ENCODE measurements at regions not wholly inside any gene's neighbourhood (a gene's known extent, or its start where the extent isn't known, plus 50 kb on each side); places are given as distances from the start of the nearest gene placed in this dataset.

DNA sequence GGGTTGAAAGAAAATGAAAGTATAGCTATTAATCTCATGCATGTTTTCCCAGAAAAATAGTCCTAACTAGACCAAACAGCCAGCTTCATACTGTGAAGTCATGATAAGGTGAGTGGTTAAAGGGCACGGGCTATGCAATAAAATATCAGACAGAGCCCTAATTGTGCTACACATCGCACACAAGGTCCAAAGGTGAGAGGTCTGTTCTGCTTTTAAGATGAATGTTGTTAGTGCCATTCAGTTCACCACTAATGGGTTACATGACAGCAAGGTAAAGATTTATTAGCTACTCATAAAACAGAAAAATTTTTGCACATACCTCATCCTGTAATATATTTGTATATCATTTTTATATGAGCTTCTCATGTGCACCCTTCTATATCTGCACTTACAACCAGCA is 105.0 kb upstream of the STK17B start:
- no peak for DNase-seq
- Histone ChIP-seq H2AK5ac (ENCODE audit: insufficient read length, low read length) (no peak overlapping the region), H2BK120ac (ENCODE audit: low read depth, low read length, poor library complexity, severe bottlenecking) (no peak overlapping the region), H3K23ac (ENCODE audit: insufficient read length, low read depth, low read length) (no peak overlapping the region), H2BK15ac (ENCODE audit: low read depth, low read length) (no peak overlapping the region), H4K20me1 (ENCODE audit: control insufficient read depth, insufficient read depth, insufficient read length) (no peaks in the 10 kb centered on the region), H3K18ac (ENCODE audit: insufficient read length, low read depth, low read length) (no peak overlapping the region), H3K4me1 (ENCODE audit: insufficient read depth, low read length) (no peaks in the 10 kb centered on the region), H3T11ph (ENCODE audit: low read length) (no peak overlapping the region), H3K56ac (ENCODE audit: insufficient read length, low read depth, low read length) (no peak overlapping the region), H3K4me2 (ENCODE audit: insufficient read depth, insufficient read length, low read length) (no peak overlapping the region), H4K5ac (ENCODE audit: insufficient read length, low read depth, low read length) (no peak overlapping the region), H2BK20ac (ENCODE audit: low read depth, low read length, poor library complexity, severe bottlenecking) (no peak overlapping the region), H2BK12ac (ENCODE audit: insufficient read length, low read depth, low read length) (no peak overlapping the region), H3K27me3 (ENCODE audit: insufficient read depth, low read length) (no peaks in the 10 kb centered on the region), H4K91ac (ENCODE audit: insufficient read length, low read depth, low read length) (no peak overlapping the region), H2AFZ (ENCODE audit: low read length) (no peak overlapping the region), H3K79me2 (ENCODE audit: insufficient read depth, low read length) (no peaks in the 10 kb centered on the region), H3K79me1 (ENCODE audit: insufficient read depth, low read depth, low read length, poor library complexity, severe bottlenecking) (no peaks in the 10 kb centered on the region), H3K14ac (ENCODE audit: insufficient read depth, low read length) (no peak overlapping the region), H3K27ac (ENCODE audit: insufficient read length, low read depth, low read length) (no peak overlapping the region), H3K9me3 (ENCODE audit: control insufficient read depth, low read depth, low read length) (no peaks in the 10 kb centered on the region), H4K8ac (replicated peaks; ENCODE audit: insufficient read length, low read depth, low read length) (no peak overlapping the region), H3K9ac (ENCODE audit: extremely low read depth, insufficient read length, low read length) (no peak overlapping the region), H3K23me2 (ENCODE audit: insufficient read length, low read depth, low read length, poor library complexity, severe bottlenecking) (no peaks in the 10 kb centered on the region), H2BK5ac (ENCODE audit: insufficient read length, low read length) (no peak overlapping the region), H3K4ac (ENCODE audit: low read depth, low read length) (no peak overlapping the region)
- Mint-ChIP-seq H3K27ac (no peak overlapping the region), H3K36me3 (ENCODE audit: insufficient read depth in 1 of 3, low read depth in 3 of 3) (peaks cover 0 to 1% (median 0%) of the 10 kb centered on the region in 3 experiments; a peak in 1 of 7 replicates), H3K9me3 (no peaks in the 10 kb centered on the region; a peak in 1 of 5 replicates), H3K4me1 (0 out of 4 replicates have a peak, but pooled peaks cover 2% of the 10 kb centered on the region in 2 experiments), H3K27me3 (ENCODE audit: low read depth) (no peaks in the 10 kb centered on the region), H3K4me3 (no peak overlapping the region)
- TF ChIP-seq, protein P1, sequence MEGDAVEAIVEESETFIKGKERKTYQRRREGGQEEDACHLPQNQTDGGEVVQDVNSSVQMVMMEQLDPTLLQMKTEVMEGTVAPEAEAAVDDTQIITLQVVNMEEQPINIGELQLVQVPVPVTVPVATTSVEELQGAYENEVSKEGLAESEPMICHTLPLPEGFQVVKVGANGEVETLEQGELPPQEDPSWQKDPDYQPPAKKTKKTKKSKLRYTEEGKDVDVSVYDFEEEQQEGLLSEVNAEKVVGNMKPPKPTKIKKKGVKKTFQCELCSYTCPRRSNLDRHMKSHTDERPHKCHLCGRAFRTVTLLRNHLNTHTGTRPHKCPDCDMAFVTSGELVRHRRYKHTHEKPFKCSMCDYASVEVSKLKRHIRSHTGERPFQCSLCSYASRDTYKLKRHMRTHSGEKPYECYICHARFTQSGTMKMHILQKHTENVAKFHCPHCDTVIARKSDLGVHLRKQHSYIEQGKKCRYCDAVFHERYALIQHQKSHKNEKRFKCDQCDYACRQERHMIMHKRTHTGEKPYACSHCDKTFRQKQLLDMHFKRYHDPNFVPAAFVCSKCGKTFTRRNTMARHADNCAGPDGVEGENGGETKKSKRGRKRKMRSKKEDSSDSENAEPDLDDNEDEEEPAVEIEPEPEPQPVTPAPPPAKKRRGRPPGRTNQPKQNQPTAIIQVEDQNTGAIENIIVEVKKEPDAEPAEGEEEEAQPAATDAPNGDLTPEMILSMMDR (conservative IDR thresholded peaks at IDR 0.05), result no peak
- no CpG with 5 or more reads among the region's 2 CpGs for WGBS (ENCODE audit: extremely low coverage, insufficient read length, low lambda C conversion rate)

Measured in H9 (cell line).